HG02943 (cell line): ENCODE measurements at regions not wholly inside any gene's neighbourhood (a gene's known extent, or its start where the extent isn't known, plus 50 kb on each side); places are given as distances from the start of the nearest gene placed in this dataset.

Experiments
- ATAC-seq: cut with Tn5 transposase; IDR thresholded peaks from one replicate; pipeline ENCODE4 v1.9.1; 2021; ENCODE audit warnings: mild to moderate bottlenecking, low read depth, moderate library complexity; ENCODE audit not compliant: unreplicated experiment

DNA sequence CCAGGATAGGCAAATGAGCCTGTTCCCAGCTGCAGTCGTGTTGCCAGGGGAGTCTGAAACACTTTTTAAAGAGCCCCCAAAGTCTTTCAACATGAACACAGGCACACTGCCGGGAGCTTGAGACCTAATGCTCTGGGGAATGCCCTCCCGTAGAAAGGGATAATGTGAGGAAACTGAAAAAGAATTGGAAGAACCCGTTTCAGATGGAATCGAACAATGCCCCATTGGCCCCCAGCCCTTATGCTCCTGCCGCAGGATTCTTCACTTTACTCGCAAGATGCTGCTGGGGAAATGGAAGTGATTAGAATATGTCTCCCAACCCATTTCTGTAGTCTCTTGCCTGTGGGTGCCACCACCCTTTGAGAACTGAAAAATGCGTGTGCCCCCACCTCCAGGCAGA lies 136.3 kb upstream of the GATA6 start:
- ATAC-seq = no peak

DNA sequence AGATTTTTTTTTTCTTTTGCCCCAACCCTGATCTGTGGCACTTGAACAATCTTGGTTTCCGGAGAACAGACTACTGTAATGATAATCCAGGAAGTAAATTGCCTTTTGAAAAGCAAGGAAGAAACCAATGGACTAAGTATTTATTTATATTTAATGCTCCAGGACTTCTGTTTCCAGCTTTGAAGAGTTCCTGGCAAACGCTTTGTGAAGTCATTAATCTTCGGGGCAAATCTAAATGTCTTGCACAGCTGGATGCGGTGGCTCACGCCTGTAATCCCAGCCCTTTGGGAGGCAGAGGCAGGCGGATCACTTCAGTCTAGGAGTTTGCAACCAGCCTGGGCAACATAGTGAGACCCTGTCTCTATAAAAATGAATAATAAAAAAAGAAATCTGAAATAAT lies 135.1 kb upstream of the GATA6 start:
- ATAC-seq = no peak

DNA sequence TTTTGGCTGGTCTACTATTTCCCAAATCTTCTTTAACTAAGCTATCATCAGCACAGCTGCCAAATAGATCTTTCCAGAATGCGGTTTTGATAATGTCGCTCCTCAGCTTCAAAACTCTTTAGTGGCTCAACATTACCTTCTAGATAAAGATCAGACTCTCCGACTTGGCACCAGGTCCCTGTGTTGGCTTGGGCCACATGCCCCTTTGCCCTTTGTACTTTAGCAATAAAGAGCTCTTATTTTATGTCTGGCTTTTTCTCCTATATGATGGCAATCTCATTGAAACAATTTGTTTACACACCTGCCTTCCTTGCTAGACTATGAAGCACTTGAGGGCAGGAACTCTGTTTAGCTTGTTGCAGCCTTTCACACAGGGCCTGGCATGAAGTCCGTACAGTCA lies 128.9 kb upstream of the GATA6 start:
- no peak for ATAC-seq

DNA sequence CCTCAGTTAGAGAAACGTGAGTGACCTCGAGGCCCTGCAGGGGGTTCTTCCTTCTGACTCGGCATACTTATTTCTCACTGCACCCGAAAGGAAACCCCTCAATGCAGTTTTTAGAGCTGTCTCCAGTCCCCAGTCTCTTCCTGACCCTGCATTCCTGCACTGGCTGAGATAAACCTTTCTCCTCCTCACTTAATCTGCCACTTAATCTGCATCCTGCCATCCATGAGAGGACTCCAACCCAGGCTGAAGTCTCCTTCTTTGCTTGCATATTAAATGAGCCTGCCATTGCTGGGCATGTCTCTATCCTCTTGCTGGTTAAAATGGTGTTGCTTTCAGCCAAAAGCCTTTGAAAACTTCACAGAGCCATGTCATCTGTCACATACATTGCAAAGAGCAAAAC lies 125.6 kb upstream of the GATA6 start:
- ATAC-seq = no peak

DNA sequence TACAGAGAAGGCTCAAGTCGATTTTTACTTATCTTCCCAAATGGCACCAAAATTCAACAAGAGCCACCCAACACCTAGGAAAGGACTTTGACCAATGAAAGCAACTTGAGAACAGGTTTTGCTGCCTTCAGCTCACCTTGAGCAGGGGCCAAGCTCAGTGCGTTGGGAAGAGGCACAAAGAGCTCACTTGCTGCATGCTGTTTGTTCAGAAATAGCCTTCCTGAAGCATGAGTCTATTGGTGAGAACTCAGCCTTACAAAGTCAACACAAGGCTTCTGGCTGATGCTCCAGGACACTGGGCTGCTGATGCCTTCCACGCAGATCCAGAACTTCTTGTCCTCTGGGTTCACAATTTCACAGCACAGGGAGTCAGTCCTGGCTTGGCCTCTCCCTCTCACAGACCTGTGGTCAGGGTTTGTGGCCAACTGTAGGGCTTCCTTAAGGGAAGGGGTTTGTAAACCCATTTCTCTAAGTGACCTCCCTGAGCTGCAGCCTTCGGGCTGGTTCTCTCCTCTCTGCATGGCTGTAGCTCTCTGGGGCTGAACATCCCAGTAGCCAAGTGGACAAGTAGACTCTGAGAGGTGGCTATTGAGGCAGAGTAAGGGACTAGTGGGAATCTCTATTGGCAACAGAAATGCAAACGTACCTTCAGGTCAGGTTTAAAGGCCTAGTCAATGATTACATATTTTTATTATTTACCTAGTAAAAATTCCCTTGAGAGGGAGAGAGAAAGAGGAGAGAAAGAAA lies 124.7 kb upstream of the GATA6 start:
- ATAC-seq = no peak

DNA sequence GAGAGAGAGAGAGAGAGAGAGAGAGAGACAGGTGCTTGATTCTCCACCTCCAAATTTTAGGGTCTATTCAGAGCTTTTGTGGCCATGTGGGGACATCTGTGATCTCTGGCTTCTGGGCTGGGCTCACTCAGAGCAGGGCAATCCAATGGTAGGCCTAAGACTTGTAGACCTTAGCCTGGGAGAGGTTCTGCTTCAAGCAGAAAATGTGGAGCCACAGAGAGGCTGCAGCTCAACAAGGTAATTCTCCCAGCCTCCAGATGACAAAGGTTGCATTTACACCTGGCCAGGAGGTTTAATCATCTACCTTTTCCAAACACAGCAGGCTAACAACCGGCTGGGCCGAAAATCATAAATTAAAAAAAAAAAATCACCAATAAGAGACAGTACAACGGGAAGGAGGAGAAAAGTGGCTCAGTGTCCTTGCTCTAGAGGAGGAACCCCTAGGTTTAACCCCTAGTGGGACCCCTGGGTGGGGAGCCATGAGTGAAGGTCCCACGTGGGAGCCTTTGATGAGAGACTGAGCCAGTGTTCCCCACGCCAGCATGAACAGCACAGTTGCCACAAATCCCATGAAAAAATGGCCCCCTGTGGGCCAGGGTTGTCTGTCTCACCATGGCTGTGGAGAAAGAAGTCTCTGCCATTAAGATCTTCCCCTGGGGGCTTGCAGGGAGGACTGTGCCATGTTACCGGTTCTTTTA lies 124.0 kb upstream of the GATA6 start:
- no peak for ATAC-seq

DNA sequence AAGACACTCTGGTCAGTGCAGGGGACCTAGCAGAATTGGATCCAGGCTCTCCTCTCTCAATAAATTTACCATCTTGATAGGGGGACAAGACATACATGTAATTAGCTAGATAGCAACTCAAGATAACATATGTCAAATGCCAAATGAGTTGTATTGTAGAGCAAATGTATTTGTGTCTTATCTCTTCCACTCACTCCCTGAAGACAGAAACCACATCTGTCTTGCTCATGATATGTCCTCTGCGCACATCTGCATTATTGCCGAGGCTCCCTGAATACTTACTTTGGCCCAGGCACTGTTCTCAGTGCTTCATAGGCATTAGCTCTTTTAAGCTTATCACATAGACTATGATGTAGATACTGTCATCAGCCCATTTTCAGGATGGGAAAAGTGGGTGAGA lies 122.9 kb upstream of the GATA6 start:
- ATAC-seq = no peak

DNA sequence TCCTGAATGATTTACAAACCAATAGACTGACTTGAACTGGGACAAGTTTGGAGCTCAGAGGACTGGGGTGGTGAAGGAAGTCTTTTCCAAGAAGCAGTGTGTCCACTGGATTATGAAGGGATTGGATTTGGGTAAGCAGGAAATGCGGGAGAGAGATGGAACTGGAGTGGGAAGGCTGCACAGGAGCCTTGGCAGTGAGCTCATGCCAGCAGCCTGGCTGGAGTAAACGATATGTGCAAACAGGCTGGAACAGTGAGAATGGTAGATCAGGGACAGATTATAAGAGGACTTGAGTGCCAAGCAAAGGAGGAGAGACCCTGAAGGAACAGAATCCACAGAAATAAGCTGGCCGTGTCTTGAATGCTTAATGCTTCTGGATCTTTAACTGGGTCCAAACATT lies 121.9 kb upstream of the GATA6 start:
- ATAC-seq = no peak

DNA sequence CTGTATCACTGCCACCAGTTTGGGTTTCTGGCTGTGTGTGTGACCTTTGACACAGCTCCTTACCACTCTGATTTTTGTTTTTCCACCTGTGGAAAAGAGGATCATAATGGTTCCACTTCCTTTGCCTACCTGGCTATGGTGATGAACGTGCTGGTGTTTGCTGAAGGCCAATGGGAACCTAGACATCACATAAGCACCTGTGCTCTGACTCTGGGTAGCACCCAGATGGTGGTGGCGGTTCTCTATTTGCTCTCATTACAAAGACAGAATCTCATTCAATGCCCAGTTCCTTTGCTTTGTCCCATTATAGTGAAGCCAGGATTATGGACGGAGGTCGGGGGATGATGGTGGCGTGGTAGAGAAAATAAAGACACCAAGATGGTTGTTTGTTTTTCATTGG lies 121.2 kb upstream of the GATA6 start:
- ATAC-seq = no peak

DNA sequence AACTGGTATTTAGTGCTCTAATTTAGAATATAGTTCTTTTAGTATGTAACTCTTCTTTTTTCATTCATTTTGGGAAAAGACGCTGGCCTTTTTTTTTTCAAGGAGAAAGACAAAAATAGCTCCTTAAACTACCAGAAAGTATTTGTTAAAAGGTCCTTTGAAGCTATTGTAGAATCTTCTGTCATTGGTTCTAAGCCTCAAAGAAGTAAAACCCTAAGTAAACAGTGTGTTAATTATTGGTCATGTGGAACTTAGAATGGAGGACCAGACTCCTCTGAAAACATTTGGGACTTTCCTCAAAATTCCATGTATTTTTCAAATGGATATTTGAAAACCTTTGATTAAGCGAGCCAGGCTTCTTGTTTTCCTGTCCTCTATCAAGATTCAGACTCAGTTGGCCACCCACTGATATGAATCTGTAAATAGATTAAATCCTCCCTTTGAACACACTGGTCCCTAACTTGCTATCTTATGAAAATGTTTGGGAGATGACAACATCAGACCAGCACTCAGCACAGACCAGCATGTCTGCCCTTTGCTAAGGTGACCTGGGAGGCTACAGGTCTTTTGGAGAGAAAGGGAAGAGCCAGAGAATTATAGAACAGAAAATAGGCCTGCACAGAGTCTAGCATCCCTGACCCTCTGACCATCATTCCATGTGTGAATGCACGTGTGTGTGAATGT lies 120.3 kb upstream of the GATA6 start:
- ATAC-seq = no peak

DNA sequence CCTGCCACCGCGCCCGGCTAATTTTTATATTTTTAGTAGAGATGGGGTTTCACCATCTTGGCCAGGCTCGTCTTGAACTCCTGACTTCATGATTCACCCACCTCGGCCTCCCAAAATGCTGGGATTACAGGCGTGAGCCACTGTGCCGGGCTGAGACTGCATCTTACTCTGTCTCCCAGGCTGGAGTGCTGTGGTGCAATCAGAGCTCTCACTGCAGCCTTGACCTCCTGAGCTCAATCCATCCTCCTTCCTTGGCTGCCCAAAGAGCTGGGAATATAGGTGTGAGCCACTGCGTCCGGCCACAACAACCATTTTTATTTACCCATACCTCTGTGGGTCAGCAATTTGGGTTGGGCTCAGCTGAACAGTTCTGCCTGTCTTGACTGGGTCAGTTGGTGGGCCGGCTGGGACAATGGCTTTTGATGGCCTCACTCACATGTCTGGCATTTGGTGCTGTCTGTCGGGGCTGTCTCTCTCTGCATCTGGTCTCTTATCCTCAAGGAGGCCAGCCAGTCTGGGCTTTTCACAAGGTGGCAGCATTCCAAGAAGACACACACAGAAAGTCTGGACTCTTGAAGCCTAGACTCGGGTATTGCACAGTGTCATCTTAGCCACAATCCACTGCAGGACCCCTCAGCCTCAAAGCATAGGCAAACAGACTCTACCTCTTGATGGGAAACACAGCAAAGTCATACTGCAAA lies 116.8 kb upstream of the GATA6 start:
- ATAC-seq = no peak

DNA sequence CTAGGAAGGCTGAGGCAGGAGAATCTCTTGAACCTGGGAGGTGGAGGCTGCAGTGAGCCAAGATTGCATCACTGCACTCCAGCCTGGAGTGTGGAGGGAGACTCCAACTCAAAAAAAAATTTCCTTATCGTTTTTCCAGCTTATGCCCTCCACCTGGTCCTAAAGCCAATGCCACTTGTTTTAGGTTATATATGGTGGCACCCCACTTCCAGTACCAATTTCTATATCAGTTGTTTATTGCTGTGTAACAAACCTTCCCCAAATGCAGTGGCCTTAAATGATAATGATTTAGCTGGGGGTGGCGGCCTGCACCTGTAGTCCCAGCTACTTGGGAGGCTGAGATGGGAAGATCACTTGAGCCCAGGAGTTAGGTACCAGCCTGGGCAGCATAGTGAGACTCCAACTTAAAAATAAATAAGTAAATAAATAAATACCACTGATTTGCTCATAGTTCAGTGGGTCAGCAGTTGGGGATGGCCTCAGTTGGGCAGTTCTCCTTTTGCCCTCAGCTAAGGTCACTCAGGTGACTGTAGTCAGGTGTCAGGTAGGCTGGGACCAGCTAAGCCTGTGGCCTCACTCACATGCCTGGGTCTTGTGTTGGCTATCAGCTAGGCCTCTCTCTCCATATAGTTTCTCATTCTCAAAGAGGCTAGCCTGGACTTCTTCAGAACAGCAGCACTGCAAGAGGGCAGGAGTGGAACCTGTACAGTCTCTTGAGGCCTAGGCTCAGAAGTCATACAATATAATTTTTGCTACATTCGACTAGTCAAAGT lies 113.7 kb upstream of the GATA6 start:
- ATAC-seq = no peak

DNA sequence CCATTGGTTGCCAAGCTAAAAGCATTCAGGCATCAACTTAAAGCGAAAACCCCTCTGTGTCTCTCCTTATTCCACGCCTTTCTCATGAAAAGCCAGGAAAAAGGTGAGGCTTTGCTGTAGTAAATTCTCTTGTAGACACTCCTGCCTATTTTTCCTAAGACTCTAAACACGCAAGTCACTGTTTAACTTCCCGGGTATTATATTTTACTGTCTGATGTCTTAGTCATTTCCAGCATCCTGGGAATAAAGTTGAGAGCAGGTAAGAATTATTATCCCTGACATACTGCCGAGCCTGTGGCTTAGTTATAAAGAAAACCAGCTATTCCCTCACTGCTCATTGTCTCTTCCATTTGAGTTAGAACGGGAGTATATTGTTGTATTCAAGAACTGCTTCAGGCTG lies 112.4 kb upstream of the GATA6 start:
- ATAC-seq = no peak

DNA sequence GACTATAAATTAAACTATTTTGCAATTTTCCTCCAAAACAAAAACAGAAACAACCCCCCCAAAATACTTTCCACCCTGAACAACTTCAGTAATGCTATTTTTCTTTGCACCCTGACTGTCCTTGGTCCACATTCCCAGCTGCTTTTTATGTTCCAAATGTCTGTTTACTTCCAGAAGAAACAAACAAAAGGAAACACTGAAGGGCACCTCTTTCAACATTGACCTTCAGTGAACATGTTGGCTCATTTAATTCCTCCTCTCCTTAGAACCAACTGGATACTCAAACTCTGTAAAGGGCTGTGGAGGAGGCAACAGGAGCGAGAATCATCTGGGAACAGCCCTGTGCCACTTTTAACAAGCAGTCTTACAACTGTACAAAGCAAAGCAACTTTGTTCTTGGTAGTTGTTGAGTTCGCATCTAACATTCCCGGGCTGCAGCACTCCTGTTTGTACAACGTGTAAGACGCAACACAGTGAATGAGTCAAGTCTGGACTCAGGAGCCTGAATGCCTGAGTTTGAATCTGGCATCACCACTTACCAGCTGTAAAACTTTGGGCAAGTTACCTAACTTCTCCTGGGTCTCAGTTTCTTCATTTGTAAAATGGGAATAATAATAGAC lies 111.4 kb upstream of the GATA6 start:
- ATAC-seq = no peak

DNA sequence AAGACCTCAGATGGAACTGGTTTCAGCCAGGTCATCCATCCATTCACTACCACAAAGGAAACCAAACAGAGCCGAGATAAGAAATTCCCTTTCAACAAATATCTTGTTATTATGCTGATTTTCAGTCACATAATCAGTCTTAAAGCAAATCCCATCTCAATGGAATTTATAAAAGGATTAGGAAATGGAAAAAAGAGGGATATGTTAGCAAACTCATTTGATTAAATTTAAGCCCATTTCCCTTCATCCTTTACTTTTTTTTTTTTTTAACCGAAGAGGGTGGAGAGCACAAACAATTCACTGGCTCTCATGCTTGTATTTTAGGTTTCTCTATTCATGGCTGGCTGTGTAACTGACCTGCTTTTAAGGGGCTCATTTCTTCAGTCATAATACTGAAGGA lies 109.0 kb upstream of the GATA6 start:
- no peak for ATAC-seq

DNA sequence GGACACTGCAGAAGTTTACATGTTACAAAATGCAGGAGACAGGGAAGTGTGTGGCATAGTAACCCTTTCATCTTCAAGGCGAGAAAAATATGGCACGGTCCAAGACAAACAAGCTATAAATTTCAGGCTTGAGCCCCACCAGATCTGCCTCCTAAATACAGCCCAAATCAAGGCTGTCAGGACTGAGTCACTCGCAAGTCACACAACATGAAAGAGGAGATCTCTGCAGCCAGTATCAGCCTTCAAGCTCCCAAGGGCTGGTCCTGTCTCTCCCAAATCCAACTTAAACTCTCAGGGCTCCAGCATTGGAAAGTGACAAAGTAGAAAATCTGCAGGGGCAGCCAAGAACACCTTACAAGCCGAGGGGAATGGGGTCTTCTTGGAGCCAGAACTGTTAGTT lies 106.3 kb upstream of the GATA6 start:
- ATAC-seq = no peak

DNA sequence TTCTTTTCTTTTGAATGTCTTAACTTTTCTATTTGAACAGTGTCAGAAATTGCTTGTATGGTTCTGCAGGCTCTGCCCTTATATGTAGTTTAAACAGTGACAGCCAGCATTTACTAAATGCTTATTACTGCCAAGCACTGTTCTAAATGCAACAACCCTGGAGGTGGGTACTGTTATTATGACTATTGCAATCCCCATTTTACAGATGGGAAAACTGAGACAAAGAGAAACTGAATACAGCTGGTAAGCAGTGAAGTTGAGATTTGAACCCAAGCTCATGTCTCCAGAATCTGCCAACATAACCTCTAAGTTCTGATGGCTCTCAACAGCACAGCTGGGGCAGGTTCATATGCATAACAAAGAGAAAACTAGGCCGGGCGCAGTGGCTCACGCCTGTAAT lies 105.7 kb upstream of the GATA6 start:
- no peak for ATAC-seq

DNA sequence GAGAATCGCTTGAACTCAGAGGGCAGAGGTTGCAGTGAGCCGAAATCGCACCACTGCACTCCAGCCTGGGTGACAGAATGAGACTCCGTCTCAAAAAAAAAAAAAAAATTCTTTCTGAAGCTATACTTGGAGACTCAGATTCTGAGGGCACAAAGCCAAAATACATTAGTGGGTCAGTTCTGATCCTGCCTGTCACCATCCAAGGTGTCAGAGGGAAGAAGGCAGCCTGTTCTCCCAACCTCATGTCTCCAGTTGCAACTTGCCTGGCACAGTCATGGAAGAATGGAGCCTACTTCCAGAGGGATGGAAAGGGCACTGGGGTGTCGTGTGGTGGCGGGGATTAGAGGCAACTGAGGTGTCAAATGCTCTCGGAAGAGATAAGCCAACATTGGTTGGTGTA lies 104.8 kb upstream of the GATA6 start:
- no peak for ATAC-seq

DNA sequence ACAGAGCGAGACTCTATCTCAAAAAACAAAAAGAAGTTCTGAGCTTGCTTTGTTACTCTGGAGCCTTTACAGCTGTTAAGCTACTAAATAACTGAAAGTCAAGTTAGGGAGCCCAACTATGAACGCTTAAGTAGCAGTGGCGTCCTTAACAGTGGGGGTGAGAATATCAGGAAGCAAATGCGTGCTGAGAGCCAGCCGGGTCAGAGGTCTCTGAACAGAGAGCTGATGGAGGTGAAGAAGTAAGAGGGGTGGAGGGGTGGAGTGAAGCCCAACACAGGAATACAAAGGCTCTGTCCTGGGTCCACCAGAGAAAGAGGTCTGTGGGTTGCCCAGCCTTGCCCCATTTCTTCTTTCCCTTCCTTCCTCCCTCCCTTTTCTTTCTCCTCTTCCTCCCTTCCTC lies 104.1 kb upstream of the GATA6 start:
- ATAC-seq = no peak

DNA sequence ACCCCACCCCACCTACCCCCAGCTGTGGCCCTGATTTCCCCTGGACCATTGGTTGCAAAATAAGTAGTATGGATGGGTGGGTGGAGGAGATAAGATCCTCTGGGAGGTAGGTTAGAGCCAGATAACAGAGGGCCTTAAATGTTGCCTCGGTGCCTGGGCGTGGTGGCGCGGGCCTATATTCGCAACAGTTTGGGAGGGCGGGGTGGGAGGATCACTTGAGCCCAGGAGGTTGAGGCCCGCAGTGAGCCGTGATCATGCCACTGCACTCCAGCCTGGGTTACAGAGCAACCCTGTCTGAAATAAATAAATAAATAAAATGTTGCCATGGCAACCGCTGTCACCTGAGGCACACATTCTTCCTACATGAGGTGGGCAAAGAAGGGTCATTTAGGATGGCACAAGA lies 103.3 kb upstream of the GATA6 start:
- ATAC-seq = no peak
